ENCODE measurements at regions not wholly inside any gene's neighbourhood (a gene's known extent, or its start where the extent isn't known, plus 50 kb on each side); places are given as distances from the start of the nearest gene placed in this dataset.
"Not testable (repeated sequence)": the region's sequence is repeated elsewhere in the genome, so short reads cannot be mapped to it uniquely, and the experiment has no call there.

DNA sequence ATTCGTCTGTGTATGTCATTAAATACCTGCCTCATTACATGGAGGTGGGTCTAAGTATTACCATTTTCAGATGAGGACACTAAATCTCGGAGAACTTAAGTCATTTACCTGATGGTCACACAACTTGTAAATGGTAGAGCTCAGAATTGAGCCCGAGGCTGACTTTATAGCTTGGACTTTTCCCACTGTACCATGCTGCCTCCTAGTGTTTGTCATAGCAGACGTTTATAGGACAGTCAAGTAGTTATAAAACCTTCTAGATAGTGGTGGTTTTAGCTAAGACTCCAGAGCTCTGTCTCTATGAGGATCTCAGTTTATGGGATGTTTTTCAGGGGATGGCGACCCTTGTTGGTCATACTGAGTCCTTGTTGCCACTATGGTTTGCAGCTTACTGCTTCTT, 271.8 kb downstream of the ZNF37A start:
- H3K27ac Mint-ChIP-seq; H3T11ph ChIP-seq (ENCODE audit: low read length); H2BK5ac ChIP-seq (ENCODE audit: insufficient read length, low read length); DNase-seq; H2AK5ac ChIP-seq (ENCODE audit: insufficient read length, low read length); H3K14ac ChIP-seq (ENCODE audit: insufficient read depth, low read length); H3K79me1 ChIP-seq (ENCODE audit: insufficient read depth, low read depth, low read length, poor library complexity, severe bottlenecking); H3K18ac ChIP-seq (ENCODE audit: insufficient read length, low read depth, low read length); H3K4ac ChIP-seq (ENCODE audit: low read depth, low read length); H3K4me1 Mint-ChIP-seq; H3K23me2 ChIP-seq (ENCODE audit: insufficient read length, low read depth, low read length, poor library complexity, severe bottlenecking); H4K8ac ChIP-seq (replicated peaks; ENCODE audit: insufficient read length, low read depth, low read length); H4K20me1 ChIP-seq (ENCODE audit: control insufficient read depth, insufficient read depth, insufficient read length); H4K5ac ChIP-seq (ENCODE audit: insufficient read length, low read depth, low read length); H2BK120ac ChIP-seq (ENCODE audit: low read depth, low read length, poor library complexity, severe bottlenecking); H3K9me3 ChIP-seq (ENCODE audit: control insufficient read depth, low read depth, low read length); H4K91ac ChIP-seq (ENCODE audit: insufficient read length, low read depth, low read length); H2BK15ac ChIP-seq (ENCODE audit: low read depth, low read length); H3K27ac ChIP-seq (ENCODE audit: insufficient read length, low read depth, low read length); H3K27me3 ChIP-seq (ENCODE audit: insufficient read depth, low read length); H3K56ac ChIP-seq (ENCODE audit: insufficient read length, low read depth, low read length); H3K4me3 Mint-ChIP-seq; H3K4me1 ChIP-seq (ENCODE audit: insufficient read depth, low read length); H2BK20ac ChIP-seq (ENCODE audit: low read depth, low read length, poor library complexity, severe bottlenecking); H2BK12ac ChIP-seq (ENCODE audit: insufficient read length, low read depth, low read length); H3K27me3 Mint-ChIP-seq (ENCODE audit: low read depth); H3K23ac ChIP-seq (ENCODE audit: insufficient read length, low read depth, low read length); H3K9ac ChIP-seq (ENCODE audit: extremely low read depth, insufficient read length, low read length); H3K4me2 ChIP-seq (ENCODE audit: insufficient read depth, insufficient read length, low read length); H2AFZ ChIP-seq (ENCODE audit: low read length); H3K79me2 ChIP-seq (ENCODE audit: insufficient read depth, low read length): not testable (repeated sequence)
- TF ChIP-seq, protein P1, sequence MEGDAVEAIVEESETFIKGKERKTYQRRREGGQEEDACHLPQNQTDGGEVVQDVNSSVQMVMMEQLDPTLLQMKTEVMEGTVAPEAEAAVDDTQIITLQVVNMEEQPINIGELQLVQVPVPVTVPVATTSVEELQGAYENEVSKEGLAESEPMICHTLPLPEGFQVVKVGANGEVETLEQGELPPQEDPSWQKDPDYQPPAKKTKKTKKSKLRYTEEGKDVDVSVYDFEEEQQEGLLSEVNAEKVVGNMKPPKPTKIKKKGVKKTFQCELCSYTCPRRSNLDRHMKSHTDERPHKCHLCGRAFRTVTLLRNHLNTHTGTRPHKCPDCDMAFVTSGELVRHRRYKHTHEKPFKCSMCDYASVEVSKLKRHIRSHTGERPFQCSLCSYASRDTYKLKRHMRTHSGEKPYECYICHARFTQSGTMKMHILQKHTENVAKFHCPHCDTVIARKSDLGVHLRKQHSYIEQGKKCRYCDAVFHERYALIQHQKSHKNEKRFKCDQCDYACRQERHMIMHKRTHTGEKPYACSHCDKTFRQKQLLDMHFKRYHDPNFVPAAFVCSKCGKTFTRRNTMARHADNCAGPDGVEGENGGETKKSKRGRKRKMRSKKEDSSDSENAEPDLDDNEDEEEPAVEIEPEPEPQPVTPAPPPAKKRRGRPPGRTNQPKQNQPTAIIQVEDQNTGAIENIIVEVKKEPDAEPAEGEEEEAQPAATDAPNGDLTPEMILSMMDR (conservative IDR thresholded peaks at IDR 0.05), result peak; percentile 42; the same call in 2 of the 3 replicates
- Mint-ChIP-seq H3K9me3 (peaks cover 0 to 41% of the 10 kb centered on the region in 2 experiments; a peak in 3 of 5 replicates), H3K36me3 (ENCODE audit: insufficient read depth in 1 of 3, low read depth in 3 of 3) (peaks cover 0 to 45% (median 30%) of the 10 kb centered on the region in 3 experiments; a peak in 5 of 7 replicates)
- WGBS (ENCODE audit: extremely low coverage, insufficient read length, low lambda C conversion rate), result no CpG with 5 or more reads among the region's 5 CpGs

DNA sequence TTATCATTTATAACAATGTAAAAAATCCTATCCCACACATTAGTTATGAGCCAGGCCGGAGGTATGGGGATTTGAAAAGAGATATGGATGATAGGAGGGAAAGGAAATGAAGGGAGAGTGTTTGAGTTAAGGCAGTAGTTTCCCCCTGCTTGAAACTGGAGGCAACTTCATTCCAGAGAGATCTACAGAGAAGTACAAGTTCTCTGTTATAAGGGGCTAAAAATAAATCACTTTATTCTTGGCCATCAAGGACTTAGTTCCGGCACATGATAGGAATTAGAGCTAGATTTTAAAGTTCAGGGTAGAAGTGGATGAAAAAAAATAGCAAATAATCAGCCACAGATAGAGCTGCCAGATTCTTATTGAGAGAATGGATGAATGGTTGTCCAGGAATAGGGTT, 289.7 kb downstream of the ZNF37A start:
- not testable (repeated sequence) for H2BK15ac ChIP-seq (ENCODE audit: low read depth, low read length); H4K20me1 ChIP-seq (ENCODE audit: control insufficient read depth, insufficient read depth, insufficient read length); H3K9me3 ChIP-seq (ENCODE audit: control insufficient read depth, low read depth, low read length); H3K9ac ChIP-seq (ENCODE audit: extremely low read depth, insufficient read length, low read length); H2BK20ac ChIP-seq (ENCODE audit: low read depth, low read length, poor library complexity, severe bottlenecking); H3K23ac ChIP-seq (ENCODE audit: insufficient read length, low read depth, low read length); H3K4me1 ChIP-seq (ENCODE audit: insufficient read depth, low read length); H3K79me2 ChIP-seq (ENCODE audit: insufficient read depth, low read length); H2BK5ac ChIP-seq (ENCODE audit: insufficient read length, low read length); H3K27me3 Mint-ChIP-seq (ENCODE audit: low read depth); H3K4me1 Mint-ChIP-seq; H4K5ac ChIP-seq (ENCODE audit: insufficient read length, low read depth, low read length); H3K4me2 ChIP-seq (ENCODE audit: insufficient read depth, insufficient read length, low read length); H3K4ac ChIP-seq (ENCODE audit: low read depth, low read length); H2BK120ac ChIP-seq (ENCODE audit: low read depth, low read length, poor library complexity, severe bottlenecking); H4K91ac ChIP-seq (ENCODE audit: insufficient read length, low read depth, low read length); H4K8ac ChIP-seq (replicated peaks; ENCODE audit: insufficient read length, low read depth, low read length); DNase-seq; H3T11ph ChIP-seq (ENCODE audit: low read length); H3K27ac ChIP-seq (ENCODE audit: insufficient read length, low read depth, low read length); H3K27me3 ChIP-seq (ENCODE audit: insufficient read depth, low read length); H3K79me1 ChIP-seq (ENCODE audit: insufficient read depth, low read depth, low read length, poor library complexity, severe bottlenecking); H2AFZ ChIP-seq (ENCODE audit: low read length); H3K36me3 Mint-ChIP-seq (ENCODE audit: insufficient read depth in 1 of 3, low read depth in 3 of 3); H3K4me3 Mint-ChIP-seq; H3K27ac Mint-ChIP-seq; H3K14ac ChIP-seq (ENCODE audit: insufficient read depth, low read length); H3K18ac ChIP-seq (ENCODE audit: insufficient read length, low read depth, low read length); H3K23me2 ChIP-seq (ENCODE audit: insufficient read length, low read depth, low read length, poor library complexity, severe bottlenecking); H3K56ac ChIP-seq (ENCODE audit: insufficient read length, low read depth, low read length); H2BK12ac ChIP-seq (ENCODE audit: insufficient read length, low read depth, low read length); H2AK5ac ChIP-seq (ENCODE audit: insufficient read length, low read length)
- H3K9me3 Mint-ChIP-seq, result peaks cover 17 to 53% of the 10 kb centered on the region in 2 experiments
- WGBS (ENCODE audit: extremely low coverage, insufficient read length, low lambda C conversion rate), result no CpG with 5 or more reads among the region's 2 CpGs

Data from H9 (cell line).